Sigmoid colon (tissue), 4 donors: ENCODE measurements at regions not wholly inside any gene's neighbourhood (a gene's known extent, or its start where the extent isn't known, plus 50 kb on each side); places are given as distances from the start of the nearest gene placed in this dataset.

Experiments used
- CTCF ChIP-seq, 4 experiments: fragments of 450-650 bp in 3 of 4; fragments of 200-600 bp in 1 of 4; IDR thresholded peaks; one replicate each; pipeline ENCODE4 v1.5.1; 2016 to 2019; ENCODE audit warnings: antibody characterized with exemption in 4 of 4, mild to moderate bottlenecking in 3 of 4, moderate library complexity in 2 of 4
- EP300 ChIP-seq, 4 donors: sonication (generic); formaldehyde crosslinking; IDR thresholded peaks; one replicate each; pipeline ENCODE4 v1.6.1; 2017; ENCODE audit warnings: antibody characterized with exemption in 4 of 4
- POLR2A ChIP-seq, 2 donors: fragments of 450-650 bp; IDR thresholded peaks; one replicate each; pipeline ENCODE4 v1.6.1; 2016; ENCODE audit warnings: antibody characterized with exemption in 2 of 2, mild to moderate bottlenecking in 2 of 2, moderate library complexity in 2 of 2

- TF ChIP-seq POLR2A (IDR thresholded peaks at IDR 0.05) (no peak), EP300 (IDR thresholded peaks at IDR 0.05) (no peak), CTCF (IDR thresholded peaks at IDR 0.05) (no peak)
Observed at GRCh38 chr17:71592431-71592830, 528.4 kb upstream of the SOX9 start.
